ENCODE measurements at regions not wholly inside any gene's neighbourhood (a gene's known extent, or its start where the extent isn't known, plus 50 kb on each side); places are given as distances from the start of the nearest gene placed in this dataset.

- TF ChIP-seq IRF1 (CRISPR knock-in tag; IDR thresholded peaks at IDR 0.05; ENCODE audit: borderline replicate concordance) (no peak), ATF2 (CRISPR knock-in tag; IDR thresholded peaks at IDR 0.05) (no peak)
Measured at GRCh38 chr2:122077114-122077513, 321.7 kb downstream of the TSN start.
